ENCODE measurements at regions not wholly inside any gene's neighbourhood (a gene's known extent, or its start where the extent isn't known, plus 50 kb on each side); places are given as distances from the start of the nearest gene placed in this dataset.

DNA sequence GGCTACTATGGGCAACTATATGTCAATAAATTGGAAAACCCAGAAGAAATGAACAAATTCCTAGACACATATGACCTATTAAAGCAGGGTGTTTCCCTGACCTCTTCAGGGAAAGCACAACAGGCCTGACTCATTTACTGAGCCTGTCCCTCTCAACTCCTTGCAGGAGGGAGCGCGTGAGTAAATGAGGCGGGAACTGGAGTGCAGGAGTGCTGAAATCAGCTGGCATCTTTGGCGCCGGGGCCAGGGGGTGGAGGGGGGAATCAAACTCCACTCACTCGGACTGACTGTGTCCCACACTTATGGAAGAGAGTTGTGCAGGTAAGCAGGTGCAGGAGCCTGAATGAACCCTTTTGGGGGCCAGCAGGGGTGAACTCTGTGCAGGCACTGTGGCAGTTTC lies 671.2 kb upstream of the PTCHD4 start:
- Mint-ChIP-seq H3K4me1 (ENCODE audit: low read depth) (no peaks in the 10 kb centered on the region), H3K27me3 (ENCODE audit: insufficient read depth) (no peaks in the 10 kb centered on the region), H3K4me3 (no peak overlapping the region), H3K9me3 (no peaks in the 10 kb centered on the region), H3K36me3 (ENCODE audit: low read depth) (no peaks in the 10 kb centered on the region), H3K27ac (no peak overlapping the region)
- intact Hi-C loops (cut with micrococcal nuclease): no loop called here
- no peak for DNase-seq (ENCODE audit: low spot score)

GRCh38 chr6:48777411-48777810 lies 666.4 kb upstream of the PTCHD4 start:
- Mint-ChIP-seq H3K27ac (no peak overlapping the region), H3K4me1 (ENCODE audit: low read depth) (no peaks in the 10 kb centered on the region), H3K36me3 (ENCODE audit: low read depth) (no peaks in the 10 kb centered on the region), H3K9me3 (no peaks in the 10 kb centered on the region), H3K4me3 (no peak overlapping the region), H3K27me3 (ENCODE audit: insufficient read depth) (no peaks in the 10 kb centered on the region)
- intact Hi-C loops (cut with micrococcal nuclease): no loop called here
- DNase-seq (ENCODE audit: low spot score): no peak

DNA sequence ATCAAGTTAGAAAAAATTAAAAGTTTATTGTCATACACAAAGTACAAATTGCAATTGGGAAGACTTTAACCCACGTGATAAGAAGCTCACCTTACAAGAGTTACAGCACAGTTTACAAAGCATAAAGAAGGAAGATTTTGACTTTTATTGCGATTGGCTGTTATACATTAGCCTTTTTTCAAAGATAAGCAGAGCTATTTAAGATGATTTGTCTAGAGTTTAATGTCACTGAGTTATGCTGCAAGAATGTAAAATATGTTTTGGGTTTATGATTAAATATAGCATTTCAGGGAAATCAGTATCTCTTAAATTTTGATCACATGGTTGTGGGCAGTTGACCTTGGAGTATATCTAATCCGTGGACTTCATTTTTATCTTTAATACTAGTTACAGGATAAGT lies 664.2 kb upstream of the PTCHD4 start:
- intact Hi-C loops (cut with micrococcal nuclease): no loop called here
- no peak overlapping the region for H3K4me3 Mint-ChIP-seq

GRCh38 chr6:48774276-48774675 lies 663.3 kb upstream of the PTCHD4 start:
- DNase-seq (ENCODE audit: low spot score): no peak
- no peaks in the 10 kb centered on the region for H3K27me3 Mint-ChIP-seq (ENCODE audit: insufficient read depth)
- H3K4me1 Mint-ChIP-seq (ENCODE audit: low read depth): no peaks in the 10 kb centered on the region
- no peaks in the 10 kb centered on the region for H3K36me3 Mint-ChIP-seq (ENCODE audit: low read depth)
- no peak overlapping the region for H3K27ac Mint-ChIP-seq
- intact Hi-C loops (cut with micrococcal nuclease): no loop called here
- H3K9me3 Mint-ChIP-seq: no peaks in the 10 kb centered on the region
- no peak overlapping the region for H3K4me3 Mint-ChIP-seq

More for the DNA sequence above, 664.2 kb upstream of the PTCHD4 start:
- H3K4me1 Mint-ChIP-seq (ENCODE audit: low read depth): no peaks in the 10 kb centered on the region
- H3K36me3 Mint-ChIP-seq (ENCODE audit: low read depth): no peaks in the 10 kb centered on the region
- H3K27ac Mint-ChIP-seq: no peak overlapping the region
- H3K9me3 Mint-ChIP-seq: no peaks in the 10 kb centered on the region
- DNase-seq (ENCODE audit: low spot score): no peak
- H3K27me3 Mint-ChIP-seq (ENCODE audit: insufficient read depth): no peaks in the 10 kb centered on the region

- Mint-ChIP-seq H3K27me3 (ENCODE audit: insufficient read depth) (no peaks in the 10 kb centered on the region), H3K27ac (no peak overlapping the region), H3K4me1 (ENCODE audit: low read depth) (no peaks in the 10 kb centered on the region), H3K4me3 (no peak overlapping the region), H3K36me3 (ENCODE audit: low read depth) (no peaks in the 10 kb centered on the region), H3K9me3 (no peaks in the 10 kb centered on the region)
- intact Hi-C loops (cut with micrococcal nuclease): loop anchor here (10.0 kb wide), 1 partner anchor 982 kb away; the partner anchor contains the start of gene OPN5
- no peak for DNase-seq (ENCODE audit: low spot score)
Observed at GRCh38 chr6:48766349-48766748, 655.4 kb upstream of the PTCHD4 start.

GRCh38 chr6:48765352-48765961 lies 654.5 kb upstream of the PTCHD4 start:
- H3K27me3 Mint-ChIP-seq (ENCODE audit: insufficient read depth): no peaks in the 10 kb centered on the region
- intact Hi-C loops (cut with micrococcal nuclease): loop anchor here (10.0 kb wide), 1 partner anchor 981 kb away; the partner anchor contains the start of gene OPN5
- no peak overlapping the region for H3K27ac Mint-ChIP-seq
- H3K4me3 Mint-ChIP-seq: no peak overlapping the region
- DNase-seq (ENCODE audit: low spot score): no peak
- H3K36me3 Mint-ChIP-seq (ENCODE audit: low read depth): no peaks in the 10 kb centered on the region
- no peaks in the 10 kb centered on the region for H3K9me3 Mint-ChIP-seq
- no peaks in the 10 kb centered on the region for H3K4me1 Mint-ChIP-seq (ENCODE audit: low read depth)

- intact Hi-C loops (cut with micrococcal nuclease): loop anchor here (10.0 kb wide), 1 partner anchor 980 kb away; the partner anchor contains the start of gene OPN5
Observed at GRCh38 chr6:48764286-48765044, 653.5 kb upstream of the PTCHD4 start.

DNA sequence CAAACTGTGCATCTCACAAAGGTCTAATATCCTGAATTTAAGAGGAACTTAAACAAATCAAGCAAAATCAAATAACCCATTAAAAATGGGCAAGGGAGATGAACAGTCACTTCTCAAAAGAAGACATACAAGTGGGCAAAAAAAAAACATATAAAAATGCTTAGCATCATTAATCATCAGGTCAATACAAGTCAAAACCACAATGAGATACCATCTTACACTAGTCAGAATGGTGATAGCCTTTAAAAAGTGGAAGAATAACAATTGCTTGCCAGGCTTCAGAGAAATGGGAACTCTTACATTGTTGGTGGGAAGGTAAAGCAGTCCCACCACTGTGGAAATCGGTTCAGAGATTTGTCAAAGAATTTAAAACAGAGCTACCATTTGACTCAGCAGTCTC lies 646.7 kb upstream of the PTCHD4 start:
- H3K4me1 Mint-ChIP-seq (ENCODE audit: low read depth): no peaks in the 10 kb centered on the region
- H3K9me3 Mint-ChIP-seq: peaks cover 5% of the 10 kb centered on the region
- no peak for DNase-seq (ENCODE audit: low spot score)
- H3K27me3 Mint-ChIP-seq (ENCODE audit: insufficient read depth): no peaks in the 10 kb centered on the region
- intact Hi-C loops (cut with micrococcal nuclease): no loop called here
- H3K27ac Mint-ChIP-seq: no peak overlapping the region
- H3K4me3 Mint-ChIP-seq: no peak overlapping the region
- no peaks in the 10 kb centered on the region for H3K36me3 Mint-ChIP-seq (ENCODE audit: low read depth)

More at GRCh38 chr6:48764286-48765044, 653.5 kb upstream of the PTCHD4 start:
- Mint-ChIP-seq H3K4me3 (no peak overlapping the region), H3K9me3 (peaks cover 5% of the 10 kb centered on the region), H3K27me3 (ENCODE audit: insufficient read depth) (no peaks in the 10 kb centered on the region), H3K27ac (no peak overlapping the region), H3K36me3 (ENCODE audit: low read depth) (no peaks in the 10 kb centered on the region), H3K4me1 (ENCODE audit: low read depth) (no peaks in the 10 kb centered on the region)
- DNase-seq (ENCODE audit: low spot score): no peak

DNA sequence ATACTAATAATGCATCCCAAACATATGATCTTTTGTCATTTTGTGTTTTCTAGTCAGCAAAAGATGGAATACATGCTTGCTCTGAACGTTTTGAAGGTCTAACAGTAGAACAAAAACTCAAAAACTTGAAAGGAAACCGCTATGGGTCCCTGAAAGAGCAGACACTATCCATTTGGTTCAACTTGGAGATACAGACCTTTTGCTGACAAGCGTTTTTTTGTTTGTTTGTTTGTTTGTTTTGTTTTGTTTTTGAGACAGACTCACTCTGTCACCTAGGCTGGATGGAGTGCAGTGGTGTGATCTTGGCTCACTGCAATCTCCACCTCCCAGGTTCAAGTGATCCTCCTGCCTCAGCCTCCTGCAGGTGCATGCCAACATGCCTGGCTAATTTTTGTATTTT lies 644.3 kb upstream of the PTCHD4 start:
- no peak overlapping the region for H3K4me3 Mint-ChIP-seq
- no peak for DNase-seq (ENCODE audit: low spot score)
- no peak overlapping the region for H3K27ac Mint-ChIP-seq
- intact Hi-C loops (cut with micrococcal nuclease): no loop called here
- no peaks in the 10 kb centered on the region for H3K36me3 Mint-ChIP-seq (ENCODE audit: low read depth)
- H3K27me3 Mint-ChIP-seq (ENCODE audit: insufficient read depth): no peaks in the 10 kb centered on the region
- peaks cover 4% of the 10 kb centered on the region for H3K9me3 Mint-ChIP-seq
- no peaks in the 10 kb centered on the region for H3K4me1 Mint-ChIP-seq (ENCODE audit: low read depth)

GRCh38 chr6:48754641-48755040 lies 643.6 kb upstream of the PTCHD4 start:
- DNase-seq (ENCODE audit: low spot score): no peak
- intact Hi-C loops (cut with micrococcal nuclease): no loop called here
- H3K9me3 Mint-ChIP-seq: no peaks in the 10 kb centered on the region
- H3K27me3 Mint-ChIP-seq (ENCODE audit: insufficient read depth): no peaks in the 10 kb centered on the region
- H3K27ac Mint-ChIP-seq: no peak overlapping the region
- H3K4me3 Mint-ChIP-seq: no peak overlapping the region
- H3K4me1 Mint-ChIP-seq (ENCODE audit: low read depth): no peaks in the 10 kb centered on the region
- no peaks in the 10 kb centered on the region for H3K36me3 Mint-ChIP-seq (ENCODE audit: low read depth)

DNA sequence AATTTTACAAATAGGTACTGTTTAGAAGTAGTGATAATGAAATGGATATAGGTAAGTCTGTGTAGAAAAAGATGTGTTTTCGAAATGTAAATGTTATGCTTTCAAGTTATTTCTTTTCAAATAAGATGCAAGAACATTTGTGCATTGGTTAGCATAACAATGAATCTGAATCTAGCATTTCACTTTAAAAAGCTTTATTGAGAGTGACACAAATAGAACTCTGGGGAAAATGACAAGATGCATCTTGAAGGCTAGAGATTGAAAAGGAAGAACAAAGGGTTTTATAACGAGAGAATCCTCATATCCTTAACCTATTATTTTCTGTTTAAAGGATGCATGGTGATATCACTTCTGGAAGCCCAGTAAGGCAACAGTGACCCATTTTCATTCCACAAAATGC lies 639.9 kb upstream of the PTCHD4 start:
- Mint-ChIP-seq H3K4me1 (ENCODE audit: low read depth) (no peaks in the 10 kb centered on the region), H3K4me3 (no peak overlapping the region), H3K27me3 (ENCODE audit: insufficient read depth) (no peaks in the 10 kb centered on the region), H3K9me3 (no peaks in the 10 kb centered on the region), H3K36me3 (ENCODE audit: low read depth) (no peaks in the 10 kb centered on the region), H3K27ac (no peak overlapping the region)
- intact Hi-C loops (cut with micrococcal nuclease): no loop called here
- DNase-seq (ENCODE audit: low spot score): no peak

- no peak overlapping the region for H3K4me3 Mint-ChIP-seq
- H3K27ac Mint-ChIP-seq: no peak overlapping the region
- H3K9me3 Mint-ChIP-seq: no peaks in the 10 kb centered on the region
- H3K27me3 Mint-ChIP-seq (ENCODE audit: insufficient read depth): no peaks in the 10 kb centered on the region
- no peaks in the 10 kb centered on the region for H3K4me1 Mint-ChIP-seq (ENCODE audit: low read depth)
- intact Hi-C loops (cut with micrococcal nuclease): no loop called here
- no peaks in the 10 kb centered on the region for H3K36me3 Mint-ChIP-seq (ENCODE audit: low read depth)
- DNase-seq (ENCODE audit: low spot score): no peak
Observed at GRCh38 chr6:48747471-48747870, 636.5 kb upstream of the PTCHD4 start.

- H3K36me3 Mint-ChIP-seq (ENCODE audit: low read depth): no peaks in the 10 kb centered on the region
- no peak overlapping the region for H3K4me3 Mint-ChIP-seq
- no peak overlapping the region for H3K27ac Mint-ChIP-seq
- no peak for DNase-seq (ENCODE audit: low spot score)
- H3K27me3 Mint-ChIP-seq (ENCODE audit: insufficient read depth): no peaks in the 10 kb centered on the region
- H3K4me1 Mint-ChIP-seq (ENCODE audit: low read depth): no peaks in the 10 kb centered on the region
- no peaks in the 10 kb centered on the region for H3K9me3 Mint-ChIP-seq
- intact Hi-C loops (cut with micrococcal nuclease): no loop called here
Observed at GRCh38 chr6:48747040-48747439, 636.0 kb upstream of the PTCHD4 start.

Data from activated T-helper 1 cell treated with anti-CD3 and anti-CD28 coated beads, Interleukin-12 subunit alpha, Interleukin-12 subunit beta, Interleukin-2, Interleukin-4 antibody, amounts not matched to agents 30 ng/mL and 10 ng/mL and 1 ng/mL, durations not matched to agents 14 hours and 24 hours and 36 hours (primary cell).